WTC11 (cell line): ENCODE measurements at regions not wholly inside any gene's neighbourhood (a gene's known extent, or its start where the extent isn't known, plus 50 kb on each side); places are given as distances from the start of the nearest gene placed in this dataset.
"Not testable (repeated sequence)": the region's sequence is repeated elsewhere in the genome, so short reads cannot be mapped to it uniquely, and the experiment has no call there.

ENCODE experiments used
- ATF3 ChIP-seq: sonication (generic); formaldehyde crosslinking; conservative IDR thresholded peaks from 2 replicates; pipeline ENCODE4 v1.8.1; 2022; ENCODE audit warnings: mild to moderate bottlenecking, missing genetic modification reagents
- CTCF ChIP-seq: fragments of 200-600 bp; IDR thresholded peaks from 2 replicates; pipeline ENCODE4 v1.8.0; 2022; ENCODE audit warnings: antibody characterized with exemption
- E2F1 ChIP-seq: sonication (generic); formaldehyde crosslinking; IDR thresholded peaks from 2 replicates; pipeline ENCODE4 v1.8.0; 2022; ENCODE audit warnings: mild to moderate bottlenecking, missing genetic modification reagents
- E2F5 ChIP-seq: sonication (generic); formaldehyde crosslinking; IDR thresholded peaks from 2 replicates; pipeline ENCODE4 v1.8.1; 2022; ENCODE audit warnings: mild to moderate bottlenecking, moderate library complexity, missing genetic modification reagents
- GABPB1 ChIP-seq: sonication (generic); formaldehyde crosslinking; IDR thresholded peaks from 2 replicates; pipeline ENCODE4 v1.8.1; 2023; ENCODE audit warnings: mild to moderate bottlenecking, missing genetic modification reagents
- IRF2 ChIP-seq: sonication (generic); formaldehyde crosslinking; IDR thresholded peaks from 2 replicates; pipeline ENCODE4 v1.8.0; 2022; ENCODE audit warnings: low read depth, missing genetic modification reagents, borderline replicate concordance
- JUN ChIP-seq: sonication (generic); formaldehyde crosslinking; IDR thresholded peaks from 2 replicates; pipeline ENCODE4 v1.8.0; 2023; ENCODE audit warnings: mild to moderate bottlenecking, missing genetic modification reagents
- MYBL2 ChIP-seq: sonication (generic); formaldehyde crosslinking; IDR thresholded peaks from 2 replicates; pipeline ENCODE4 v1.8.1; 2023; ENCODE audit warnings: mild to moderate bottlenecking, moderate library complexity, missing genetic modification reagents
- TCF7 ChIP-seq: sonication (generic); formaldehyde crosslinking; IDR thresholded peaks from 2 replicates; pipeline ENCODE4 v1.8.0; 2022; ENCODE audit warnings: mild to moderate bottlenecking, low read depth, missing genetic modification reagents, moderate library complexity
- TEAD1 ChIP-seq: sonication (generic); formaldehyde crosslinking; IDR thresholded peaks from 2 replicates; pipeline ENCODE4 v1.8.0; 2022; ENCODE audit warnings: mild to moderate bottlenecking, missing genetic modification reagents
- TEAD4 ChIP-seq: sonication (generic); formaldehyde crosslinking; IDR thresholded peaks from 2 replicates; pipeline ENCODE4 v1.8.0; 2022; ENCODE audit warnings: mild to moderate bottlenecking, missing genetic modification reagents
- ZNF121 ChIP-seq: sonication (generic); formaldehyde crosslinking; IDR thresholded peaks from 2 replicates; pipeline ENCODE4 v1.8.0; 2023; ENCODE audit warnings: missing genetic modification reagents
- ZNF138 ChIP-seq: sonication (generic); formaldehyde crosslinking; conservative IDR thresholded peaks from 2 replicates; pipeline ENCODE4 v1.8.1; 2022; ENCODE audit warnings: mild to moderate bottlenecking, moderate library complexity, missing genetic modification reagents
- ZNF416 ChIP-seq: fragments of 250-450 bp; sonication (Bioruptor Pico); IDR thresholded peaks from 2 replicates; pipeline ENCODE4 v1.9.0; 2021; ENCODE audit warnings: mild to moderate bottlenecking, inconsistent platforms

- TF ChIP-seq CTCF; E2F5; TCF7; GABPB1 (CRISPR knock-in tag); ZNF138; TEAD4 (CRISPR knock-in tag); E2F1 (CRISPR knock-in tag); TEAD1 (CRISPR knock-in tag); MYBL2 (CRISPR knock-in tag); IRF2 (CRISPR knock-in tag); ZNF121 (CRISPR knock-in tag); ZNF416; ATF3 (CRISPR knock-in tag); JUN: not testable (repeated sequence)
Measured at GRCh38 chr6:106857310-106857709, 117.2 kb downstream of the CD24 start.
